ENCODE measurements at regions not wholly inside any gene's neighbourhood (a gene's known extent, or its start where the extent isn't known, plus 50 kb on each side); places are given as distances from the start of the nearest gene placed in this dataset.
"Not testable (repeated sequence)": the region's sequence is repeated elsewhere in the genome, so short reads cannot be mapped to it uniquely, and the experiment has no call there.

- in situ Hi-C loops (cut with HindIII; ENCODE audit: low sequenced_read_pairs), result no loop called here
These were observed 115.5 kb downstream of the BUB3 start for GRCh38 chr10:123269675-123270074.

GRCh38 chr10:123270221-123270620, 116.0 kb downstream of the BUB3 start:
- in situ Hi-C loops (cut with HindIII; ENCODE audit: low sequenced_read_pairs), result no loop called here

GRCh38 chr10:123270806-123271205, 116.6 kb downstream of the BUB3 start:
- in situ Hi-C loops (cut with HindIII; ENCODE audit: low sequenced_read_pairs), result no loop called here

- in situ Hi-C loops (cut with HindIII; ENCODE audit: low sequenced_read_pairs), result no loop called here
These were observed 118.0 kb downstream of the BUB3 start for GRCh38 chr10:123272171-123272570.

GRCh38 chr10:123274306-123275135, 120.3 kb downstream of the BUB3 start:
- in situ Hi-C loops (cut with HindIII; ENCODE audit: low sequenced_read_pairs), result no loop called here

- in situ Hi-C loops (cut with HindIII; ENCODE audit: low sequenced_read_pairs), result no loop called here
These were observed 120.9 kb downstream of the BUB3 start for GRCh38 chr10:123275136-123275564.

- in situ Hi-C loops (cut with HindIII; ENCODE audit: low sequenced_read_pairs), result no loop called here
These were observed 124.2 kb downstream of the BUB3 start for GRCh38 chr10:123278445-123278844.

- in situ Hi-C loops (cut with HindIII; ENCODE audit: low sequenced_read_pairs), result not testable (repeated sequence)
These were observed 129.2 kb downstream of the BUB3 start for GRCh38 chr10:123283371-123283770.

- in situ Hi-C loops (cut with HindIII; ENCODE audit: low sequenced_read_pairs), result no loop called here
These were observed 129.8 kb downstream of the BUB3 start for GRCh38 chr10:123284022-123284421.

- in situ Hi-C loops (cut with HindIII; ENCODE audit: low sequenced_read_pairs), result no loop called here
These were observed 133.5 kb downstream of the BUB3 start for GRCh38 chr10:123287594-123288247.

- in situ Hi-C loops (cut with HindIII; ENCODE audit: low sequenced_read_pairs), result no loop called here
These were observed 135.2 kb downstream of the BUB3 start for GRCh38 chr10:123289432-123289831.

- in situ Hi-C loops (cut with HindIII; ENCODE audit: low sequenced_read_pairs), result no loop called here
These were observed 139.9 kb downstream of the BUB3 start for GRCh38 chr10:123294109-123294508.

GRCh38 chr10:123294886-123295285, 140.7 kb downstream of the BUB3 start:
- in situ Hi-C loops (cut with HindIII; ENCODE audit: low sequenced_read_pairs), result no loop called here

GRCh38 chr10:123295644-123296043, 141.4 kb downstream of the BUB3 start:
- in situ Hi-C loops (cut with HindIII; ENCODE audit: low sequenced_read_pairs), result no loop called here

GRCh38 chr10:123297175-123297574, 143.0 kb downstream of the BUB3 start:
- in situ Hi-C loops (cut with HindIII; ENCODE audit: low sequenced_read_pairs), result no loop called here

- in situ Hi-C loops (cut with HindIII; ENCODE audit: low sequenced_read_pairs), result no loop called here
These were observed 144.4 kb downstream of the BUB3 start for GRCh38 chr10:123298583-123298982.

- in situ Hi-C loops (cut with HindIII; ENCODE audit: low sequenced_read_pairs), result no loop called here
These were observed 145.4 kb downstream of the BUB3 start for GRCh38 chr10:123299598-123299997.

GRCh38 chr10:123301077-123301857, 147.1 kb downstream of the BUB3 start:
- in situ Hi-C loops (cut with HindIII; ENCODE audit: low sequenced_read_pairs), result no loop called here

- in situ Hi-C loops (cut with HindIII; ENCODE audit: low sequenced_read_pairs), result no loop called here
These were observed 149.6 kb downstream of the BUB3 start for GRCh38 chr10:123303581-123304337.

- in situ Hi-C loops (cut with HindIII; ENCODE audit: low sequenced_read_pairs), result no loop called here
These were observed 151.5 kb downstream of the BUB3 start for GRCh38 chr10:123305671-123306070.

GRCh38 chr10:123306290-123306689, 152.1 kb downstream of the BUB3 start:
- in situ Hi-C loops (cut with HindIII; ENCODE audit: low sequenced_read_pairs), result no loop called here

All from endothelial cell of hepatic sinusoid (primary cell).